KMS-11 (cell line): ENCODE measurements at regions not wholly inside any gene's neighbourhood (a gene's known extent, or its start where the extent isn't known, plus 50 kb on each side); places are given as distances from the start of the nearest gene placed in this dataset.

Experiments used
- H2AFZ ChIP-seq: fragments of 200-600 bp; sonication (generic); 2 replicates; pipeline ENCODE4 v1.6.1; 2016; ENCODE audit warnings: antibody characterized with exemption, mixed run types, low read depth
- H3K27ac ChIP-seq: fragments of 200-600 bp; sonication (generic); 2 replicates; pipeline ENCODE4 v1.6.1; 2016; ENCODE audit warnings: mild to moderate bottlenecking, mixed run types
- H3K27me3 ChIP-seq: fragments of 200-600 bp; sonication (generic); 2 replicates; pipeline ENCODE4 v1.6.1; 2017; ENCODE audit warnings: mild to moderate bottlenecking, low read depth, mixed run types, moderate library complexity; ENCODE audit not compliant: insufficient read depth
- H3K36me3 ChIP-seq: fragments of 200-600 bp; sonication (generic); 2 replicates; pipeline ENCODE4 v1.6.1; 2017; ENCODE audit warnings: mild to moderate bottlenecking, mixed run types; ENCODE audit not compliant: insufficient read depth
- H3K4me1 ChIP-seq: fragments of 200-600 bp; sonication (generic); 2 replicates; pipeline ENCODE4 v1.6.1; 2016; ENCODE audit warnings: mild to moderate bottlenecking, low read depth, mixed run types; ENCODE audit not compliant: poor library complexity, severe bottlenecking
- H3K4me2 ChIP-seq: fragments of 200-600 bp; sonication (generic); 2 replicates; pipeline ENCODE4 v1.7.0; 2016; ENCODE audit warnings: mild to moderate bottlenecking, mixed run types
- H3K4me3 ChIP-seq: fragments of 200-600 bp; sonication (generic); IDR thresholded peaks from 2 replicates; pipeline ENCODE4 v1.6.1; 2017; ENCODE audit warnings: low read depth, low read length, mixed read lengths; ENCODE audit not compliant: insufficient read depth
- H3K79me2 ChIP-seq: fragments of 200-600 bp; sonication (generic); 2 replicates; pipeline ENCODE4 v1.6.1; 2016; ENCODE audit warnings: low read depth, mixed run types; ENCODE audit not compliant: insufficient read depth
- H3K9ac ChIP-seq: fragments of 200-600 bp; sonication (generic); 2 replicates; pipeline ENCODE4 v1.6.1; 2016; ENCODE audit warnings: mild to moderate bottlenecking, mixed run types
- H4K20me1 ChIP-seq: fragments of 200-600 bp; sonication (generic); 2 replicates; pipeline ENCODE4 v1.6.1; 2016; ENCODE audit warnings: mild to moderate bottlenecking, mixed run types; ENCODE audit not compliant: insufficient read depth
- TF ChIP-seq, protein P1 (sequence below): fragments of 200-600 bp; sonication (generic); conservative IDR thresholded peaks from 2 replicates; pipeline ENCODE4 v1.6.1; 2017; ENCODE audit warnings: low read depth, mild to moderate bottlenecking, antibody characterized with exemption, low read length, moderate library complexity, mixed read lengths

DNA sequence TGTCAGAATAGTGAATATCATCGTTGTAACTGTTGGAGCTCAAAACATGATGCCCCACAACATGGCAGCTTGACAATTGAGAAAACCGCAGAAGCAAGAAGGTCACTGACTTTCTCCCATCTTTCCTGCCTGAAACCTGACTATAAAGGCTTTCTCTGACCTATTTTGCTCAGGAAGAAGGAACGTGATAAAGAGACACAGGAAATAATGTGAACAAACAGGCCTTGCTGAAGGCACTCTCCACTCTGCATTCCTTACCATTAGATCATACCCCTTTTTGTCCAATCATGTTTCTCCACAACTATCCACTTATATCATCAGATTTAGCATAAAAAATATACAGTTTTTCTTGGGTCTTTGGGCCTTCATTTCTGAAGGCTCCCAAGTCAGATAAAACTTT lies 916.8 kb downstream of the METTL15 start:
- Histone ChIP-seq H2AFZ (no peak overlapping the region), H4K20me1 (no peaks in the 10 kb centered on the region), H3K79me2 (no peaks in the 10 kb centered on the region), H3K27ac (no peak overlapping the region), H3K9ac (no peak overlapping the region), H3K27me3 (no peaks in the 10 kb centered on the region), H3K36me3 (no peaks in the 10 kb centered on the region), H3K4me2 (no peak overlapping the region), H3K4me3 (no peak overlapping the region), H3K4me1 (no peaks in the 10 kb centered on the region)
- TF ChIP-seq, protein P1, sequence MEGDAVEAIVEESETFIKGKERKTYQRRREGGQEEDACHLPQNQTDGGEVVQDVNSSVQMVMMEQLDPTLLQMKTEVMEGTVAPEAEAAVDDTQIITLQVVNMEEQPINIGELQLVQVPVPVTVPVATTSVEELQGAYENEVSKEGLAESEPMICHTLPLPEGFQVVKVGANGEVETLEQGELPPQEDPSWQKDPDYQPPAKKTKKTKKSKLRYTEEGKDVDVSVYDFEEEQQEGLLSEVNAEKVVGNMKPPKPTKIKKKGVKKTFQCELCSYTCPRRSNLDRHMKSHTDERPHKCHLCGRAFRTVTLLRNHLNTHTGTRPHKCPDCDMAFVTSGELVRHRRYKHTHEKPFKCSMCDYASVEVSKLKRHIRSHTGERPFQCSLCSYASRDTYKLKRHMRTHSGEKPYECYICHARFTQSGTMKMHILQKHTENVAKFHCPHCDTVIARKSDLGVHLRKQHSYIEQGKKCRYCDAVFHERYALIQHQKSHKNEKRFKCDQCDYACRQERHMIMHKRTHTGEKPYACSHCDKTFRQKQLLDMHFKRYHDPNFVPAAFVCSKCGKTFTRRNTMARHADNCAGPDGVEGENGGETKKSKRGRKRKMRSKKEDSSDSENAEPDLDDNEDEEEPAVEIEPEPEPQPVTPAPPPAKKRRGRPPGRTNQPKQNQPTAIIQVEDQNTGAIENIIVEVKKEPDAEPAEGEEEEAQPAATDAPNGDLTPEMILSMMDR: no peak

DNA sequence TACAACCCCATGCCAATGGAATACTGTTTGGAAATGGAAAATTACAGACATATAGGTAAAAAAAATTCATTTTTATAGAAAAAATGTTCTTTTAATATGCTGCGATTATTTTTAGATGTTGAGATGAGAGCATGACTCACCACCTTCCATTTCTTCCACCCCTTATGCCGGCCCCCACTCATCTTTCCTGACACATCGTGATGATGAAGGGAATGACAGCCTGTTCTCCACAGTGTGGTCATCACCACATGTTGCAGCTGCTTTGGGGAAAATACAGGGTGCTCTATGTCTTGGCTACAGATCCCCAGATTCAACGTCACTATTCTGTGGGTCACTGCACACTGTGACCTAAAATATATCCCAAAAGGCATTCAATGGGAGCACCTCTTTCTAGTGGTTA lies 916.2 kb downstream of the METTL15 start:
- Histone ChIP-seq H2AFZ (no peak overlapping the region), H3K27ac (no peak overlapping the region), H3K27me3 (no peaks in the 10 kb centered on the region), H3K79me2 (no peaks in the 10 kb centered on the region), H3K36me3 (no peaks in the 10 kb centered on the region), H3K4me1 (no peaks in the 10 kb centered on the region), H3K4me3 (no peak overlapping the region), H3K4me2 (no peak overlapping the region), H3K9ac (no peak overlapping the region), H4K20me1 (no peaks in the 10 kb centered on the region)
- TF ChIP-seq, protein P1: no peak

DNA sequence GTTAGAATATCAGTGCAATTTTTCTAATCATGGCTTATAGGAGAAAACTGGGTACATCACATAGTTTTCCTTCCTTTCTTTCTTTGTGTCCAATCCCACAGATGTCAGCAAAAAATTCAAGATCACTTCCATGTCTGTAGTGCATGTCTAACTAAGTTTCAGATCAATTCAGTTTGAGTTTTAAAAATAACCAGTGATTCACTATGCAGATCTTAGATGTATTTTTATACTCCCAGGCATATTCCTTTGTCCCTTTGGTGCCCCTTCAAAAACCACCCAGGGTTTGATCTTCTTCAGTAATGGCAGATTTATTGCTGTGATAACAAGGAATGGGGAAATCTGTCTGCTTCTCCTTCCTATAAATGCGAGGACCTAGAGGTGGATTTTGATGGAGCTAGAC lies 915.6 kb downstream of the METTL15 start:
- H3K27ac ChIP-seq: no peak overlapping the region
- no peaks in the 10 kb centered on the region for H4K20me1 ChIP-seq
- H3K9ac ChIP-seq: no peak overlapping the region
- no peak overlapping the region for H2AFZ ChIP-seq
- TF ChIP-seq, protein P1: no peak
- H3K4me3 ChIP-seq: no peak overlapping the region
- no peaks in the 10 kb centered on the region for H3K36me3 ChIP-seq
- H3K27me3 ChIP-seq: no peaks in the 10 kb centered on the region
- H3K4me1 ChIP-seq: no peaks in the 10 kb centered on the region
- no peak overlapping the region for H3K4me2 ChIP-seq
- no peaks in the 10 kb centered on the region for H3K79me2 ChIP-seq

DNA sequence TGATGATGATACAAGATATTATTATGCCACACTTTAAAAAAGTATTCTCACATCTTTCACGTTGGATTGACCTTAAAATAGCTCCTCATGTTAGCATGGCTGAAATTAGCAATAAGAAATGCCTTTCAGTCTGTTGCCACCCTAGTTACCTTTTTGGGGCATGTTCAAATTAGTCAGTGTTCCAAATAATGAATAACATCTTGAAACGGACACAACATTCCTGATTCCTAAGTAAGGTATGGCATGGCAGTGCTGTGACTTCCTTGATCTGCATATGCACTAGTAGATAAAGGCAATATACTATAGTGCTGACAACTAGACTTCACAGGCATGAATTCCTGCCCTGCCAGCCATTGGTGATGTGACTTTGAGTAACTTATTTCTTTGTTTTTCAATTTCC lies 914.5 kb downstream of the METTL15 start:
- Histone ChIP-seq H3K9ac (no peak overlapping the region), H3K4me1 (no peaks in the 10 kb centered on the region), H4K20me1 (no peaks in the 10 kb centered on the region), H3K4me3 (no peak overlapping the region), H3K27ac (no peak overlapping the region), H3K4me2 (no peak overlapping the region), H3K36me3 (no peaks in the 10 kb centered on the region), H3K79me2 (no peaks in the 10 kb centered on the region), H2AFZ (no peak overlapping the region), H3K27me3 (no peaks in the 10 kb centered on the region)
- TF ChIP-seq, protein P1: no peak
